ENCODE measurements at regions not wholly inside any gene's neighbourhood (a gene's known extent, or its start where the extent isn't known, plus 50 kb on each side); places are given as distances from the start of the nearest gene placed in this dataset.

DNA sequence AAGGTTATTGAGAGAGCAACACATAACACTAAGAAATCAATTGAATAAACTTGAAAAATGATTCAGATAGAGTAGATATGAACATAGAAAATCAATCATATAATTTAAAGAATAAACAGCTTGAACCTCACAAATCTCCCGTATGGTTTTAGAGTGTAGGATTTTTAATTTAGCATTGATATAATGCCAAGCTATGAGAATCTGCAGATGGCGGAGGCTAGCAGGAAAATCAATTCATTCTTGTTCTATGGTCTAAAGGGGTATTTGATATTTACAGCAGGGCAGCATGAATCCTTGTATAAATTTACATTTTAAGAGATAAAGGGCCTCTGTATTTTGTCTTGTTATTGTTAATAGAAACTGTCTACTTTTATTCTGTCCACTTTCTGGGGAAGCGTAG, 797.0 kb downstream of the GALR1 start:
- TF ChIP-seq, protein P1, sequence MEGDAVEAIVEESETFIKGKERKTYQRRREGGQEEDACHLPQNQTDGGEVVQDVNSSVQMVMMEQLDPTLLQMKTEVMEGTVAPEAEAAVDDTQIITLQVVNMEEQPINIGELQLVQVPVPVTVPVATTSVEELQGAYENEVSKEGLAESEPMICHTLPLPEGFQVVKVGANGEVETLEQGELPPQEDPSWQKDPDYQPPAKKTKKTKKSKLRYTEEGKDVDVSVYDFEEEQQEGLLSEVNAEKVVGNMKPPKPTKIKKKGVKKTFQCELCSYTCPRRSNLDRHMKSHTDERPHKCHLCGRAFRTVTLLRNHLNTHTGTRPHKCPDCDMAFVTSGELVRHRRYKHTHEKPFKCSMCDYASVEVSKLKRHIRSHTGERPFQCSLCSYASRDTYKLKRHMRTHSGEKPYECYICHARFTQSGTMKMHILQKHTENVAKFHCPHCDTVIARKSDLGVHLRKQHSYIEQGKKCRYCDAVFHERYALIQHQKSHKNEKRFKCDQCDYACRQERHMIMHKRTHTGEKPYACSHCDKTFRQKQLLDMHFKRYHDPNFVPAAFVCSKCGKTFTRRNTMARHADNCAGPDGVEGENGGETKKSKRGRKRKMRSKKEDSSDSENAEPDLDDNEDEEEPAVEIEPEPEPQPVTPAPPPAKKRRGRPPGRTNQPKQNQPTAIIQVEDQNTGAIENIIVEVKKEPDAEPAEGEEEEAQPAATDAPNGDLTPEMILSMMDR (IDR thresholded peaks at IDR 0.05), result no peak
- TF ChIP-seq POLR2AphosphoS5 (IDR thresholded peaks at IDR 0.05) (no peak), EP300 (IDR thresholded peaks at IDR 0.05; ENCODE audit: low read depth) (no peak), POLR2A (IDR thresholded peaks at IDR 0.05) (no peak)
